SK-N-DZ (cell line): ENCODE measurements at regions not wholly inside any gene's neighbourhood (a gene's known extent, or its start where the extent isn't known, plus 50 kb on each side); places are given as distances from the start of the nearest gene placed in this dataset.
"Not testable (repeated sequence)": the region's sequence is repeated elsewhere in the genome, so short reads cannot be mapped to it uniquely, and the experiment has no call there.

Source experiments
- DNase-seq: peaks from one replicate; pipeline ENCODE4 v3.0.0-alpha.2; 2015; ENCODE audit warnings: low spot score

- no peak for DNase-seq
Observed at GRCh38 chr16:52799149-52799548, 252.2 kb upstream of the TOX3 start.

GRCh38 chr16:52787709-52788108 lies 240.8 kb upstream of the TOX3 start:
- DNase-seq, result no peak

DNA sequence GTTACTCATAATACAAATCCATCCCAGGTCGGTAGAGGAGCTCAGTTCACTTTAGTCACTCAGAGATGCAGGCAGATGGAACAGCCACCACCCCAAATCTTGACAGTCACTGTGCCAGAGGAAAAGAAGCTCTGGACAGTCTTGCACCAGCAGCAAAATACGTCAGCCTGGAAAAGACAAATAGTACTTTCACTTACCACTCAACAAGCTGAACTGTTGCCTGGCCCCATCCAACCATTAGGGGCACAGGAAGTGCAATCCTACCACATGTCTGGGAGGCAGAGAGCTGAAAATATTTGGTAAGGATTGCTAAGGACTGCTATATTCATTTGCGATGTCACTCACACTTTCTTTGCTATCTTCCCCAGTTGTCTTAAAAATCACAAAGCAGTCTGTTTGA lies 239.1 kb upstream of the TOX3 start:
- no peak for DNase-seq

DNA sequence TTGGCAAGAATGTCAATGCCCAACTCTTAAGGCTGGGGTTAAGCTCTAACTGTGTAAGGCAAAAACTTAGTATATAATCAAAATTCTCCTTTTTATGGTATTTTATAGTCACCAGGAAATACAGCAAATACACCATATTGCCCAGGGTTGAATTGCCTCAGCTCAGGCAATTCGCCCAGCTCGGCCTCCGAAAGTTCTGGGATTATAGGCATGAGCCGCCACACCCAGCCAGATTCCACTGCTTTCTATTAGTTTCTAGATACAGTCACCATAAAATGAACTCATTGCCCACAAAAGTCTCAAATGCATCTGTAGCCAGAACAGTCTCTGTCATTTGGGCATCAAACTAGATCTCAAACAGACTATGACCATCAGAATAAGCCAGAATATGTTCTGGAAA lies 238.7 kb upstream of the TOX3 start:
- no peak for DNase-seq

GRCh38 chr16:52783616-52784015 lies 236.7 kb upstream of the TOX3 start:
- no peak for DNase-seq

DNA sequence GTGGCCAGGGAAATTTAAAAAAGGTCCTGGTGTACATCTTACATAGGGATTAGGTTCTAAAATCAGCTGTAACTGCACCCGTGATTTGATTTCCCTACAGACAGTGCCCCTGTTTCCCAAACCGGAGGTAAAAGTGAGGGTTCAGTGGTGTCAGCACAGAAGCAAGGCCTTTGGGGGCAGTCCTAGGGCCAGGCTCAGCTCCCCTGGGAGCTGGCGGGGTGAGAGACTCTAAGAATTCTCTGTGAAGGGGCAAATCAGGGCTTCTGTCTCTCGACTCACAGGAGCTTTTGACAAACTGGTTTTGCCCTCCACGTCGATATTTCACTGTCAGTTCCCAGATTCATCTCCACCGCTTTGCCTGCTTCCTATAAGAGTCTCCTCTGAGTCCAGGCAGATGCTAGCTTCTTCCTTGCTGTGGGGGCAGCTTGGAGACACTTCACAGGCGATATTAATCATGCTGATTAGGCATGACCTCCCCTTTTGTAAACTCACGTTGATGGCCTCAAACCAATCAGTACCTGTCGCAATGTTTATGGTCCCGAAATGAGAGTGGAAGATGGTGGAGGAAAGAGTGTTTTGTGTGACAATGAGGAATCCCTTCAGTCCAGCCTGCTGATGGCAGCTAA lies 234.2 kb upstream of the TOX3 start:
- no peak for DNase-seq

DNA sequence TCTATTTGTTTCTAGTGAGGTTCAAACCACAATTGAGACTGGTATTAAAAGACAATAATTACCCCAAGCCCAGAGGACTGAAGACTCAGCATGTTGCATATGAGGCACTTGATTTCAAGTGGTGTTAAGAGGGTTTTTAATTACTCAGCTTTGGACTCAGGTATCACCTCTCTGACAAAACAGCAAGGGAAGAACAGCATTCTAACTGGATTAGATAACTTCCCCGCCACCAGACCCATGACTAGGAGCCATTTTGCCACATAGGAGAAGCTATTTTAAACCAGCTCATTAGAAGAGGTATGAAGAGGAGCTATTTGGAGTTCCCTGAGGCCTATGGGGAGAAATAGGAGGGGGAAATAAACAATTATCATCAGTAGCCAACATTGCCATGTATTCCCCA lies 226.1 kb upstream of the TOX3 start:
- DNase-seq, result no peak

DNA sequence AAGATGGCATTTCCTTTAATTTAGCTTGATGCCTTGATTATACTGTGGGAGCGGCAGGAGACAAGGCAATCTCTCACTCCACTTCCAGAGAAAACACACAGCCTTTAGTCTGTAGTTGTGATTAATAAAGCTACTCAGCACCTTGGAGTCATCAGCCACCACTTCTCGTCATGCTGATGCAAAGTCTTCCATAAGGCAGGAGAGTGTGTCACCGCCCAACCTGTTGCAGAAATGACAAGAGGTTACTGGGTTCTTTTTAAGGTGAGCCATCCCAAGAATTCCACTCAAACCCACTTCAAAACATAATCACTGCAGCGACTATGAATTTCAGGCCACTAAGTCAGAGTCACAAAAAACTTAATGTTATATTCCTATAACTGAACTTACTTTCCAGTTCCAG lies 223.9 kb upstream of the TOX3 start:
- no peak for DNase-seq

DNA sequence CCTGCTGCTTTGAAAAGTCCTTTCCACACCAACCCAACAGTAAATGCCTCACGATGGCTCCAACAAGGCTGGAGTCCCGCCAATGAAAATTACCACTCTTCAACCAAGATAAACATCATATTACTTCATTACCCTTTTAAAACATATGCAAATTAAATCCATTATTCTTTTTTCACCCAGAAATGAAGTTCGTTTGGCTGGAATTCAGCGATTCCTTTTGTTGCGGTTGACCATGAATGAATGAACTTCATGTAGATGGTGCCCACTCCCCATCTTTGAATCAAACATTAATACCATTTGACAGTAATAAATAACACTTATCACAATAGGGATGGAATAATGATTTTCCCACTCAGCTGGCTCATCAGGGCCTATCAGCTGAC lies 211.5 kb upstream of the TOX3 start:
- no peak for DNase-seq

DNA sequence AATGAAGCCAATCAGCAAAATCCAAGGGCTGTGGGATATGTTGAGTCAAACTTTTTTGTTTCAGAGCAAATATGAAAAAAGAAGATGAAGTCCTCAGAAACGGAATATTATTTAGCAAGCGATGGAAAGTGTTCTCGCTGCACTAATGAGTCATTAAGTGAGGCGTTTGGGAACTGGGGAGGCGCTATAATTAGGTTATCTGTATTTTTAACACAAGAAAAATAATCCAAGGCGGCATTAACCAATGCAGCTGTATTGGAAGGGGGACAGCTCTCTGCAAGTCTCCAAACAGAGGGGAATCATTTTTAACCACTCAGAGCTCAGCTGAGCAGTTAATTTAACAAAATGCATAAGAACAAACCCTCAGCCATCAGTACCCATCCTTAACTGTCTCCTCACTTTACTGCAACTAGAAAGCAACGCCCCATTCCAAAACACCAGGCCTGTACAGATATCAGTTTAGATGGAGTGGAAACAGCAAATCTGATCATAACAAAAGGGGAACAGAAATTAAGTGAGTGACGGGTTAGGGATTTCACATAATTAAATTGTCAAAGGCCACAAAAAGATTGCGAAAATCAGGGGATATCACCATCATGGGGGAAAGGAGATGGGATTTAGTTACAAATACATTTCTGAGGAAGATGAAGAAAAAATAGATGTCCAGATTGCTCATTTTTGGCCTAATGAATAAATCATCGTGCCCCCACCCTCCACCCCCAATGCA lies 211.0 kb upstream of the TOX3 start:
- DNase-seq, result no peak

DNA sequence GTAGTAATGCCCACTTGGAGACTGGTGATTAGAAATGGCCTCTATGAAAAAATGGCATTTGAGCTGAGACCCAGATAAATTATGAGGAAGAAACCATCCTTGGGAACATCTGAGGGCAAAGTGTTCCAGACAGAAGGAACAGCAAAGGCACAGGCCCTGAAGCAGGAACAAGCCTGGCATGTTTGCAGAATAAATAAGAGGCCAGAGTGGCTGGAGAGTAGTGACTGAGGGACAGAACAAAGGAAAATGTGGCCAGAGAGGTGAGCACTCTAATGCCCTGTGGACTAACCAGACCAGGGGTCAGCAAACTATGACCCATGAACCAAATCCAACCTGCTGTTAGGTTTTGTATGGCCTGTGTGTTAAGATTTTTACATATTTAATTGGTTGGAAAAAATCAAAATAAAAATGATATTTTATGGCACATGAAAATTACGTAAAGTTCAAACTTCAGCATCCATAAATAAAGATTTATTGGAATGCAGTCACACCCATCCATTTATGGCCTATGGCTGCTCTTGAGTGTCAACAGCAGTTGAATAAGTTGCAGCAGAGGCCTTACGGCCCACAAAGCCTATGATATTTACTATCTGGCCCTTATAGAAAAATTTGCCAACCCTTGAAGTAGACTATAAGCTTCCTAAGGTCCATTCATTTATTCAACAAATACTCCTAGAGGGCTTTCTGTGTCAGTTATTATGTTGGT lies 210.0 kb upstream of the TOX3 start:
- no peak for DNase-seq

DNA sequence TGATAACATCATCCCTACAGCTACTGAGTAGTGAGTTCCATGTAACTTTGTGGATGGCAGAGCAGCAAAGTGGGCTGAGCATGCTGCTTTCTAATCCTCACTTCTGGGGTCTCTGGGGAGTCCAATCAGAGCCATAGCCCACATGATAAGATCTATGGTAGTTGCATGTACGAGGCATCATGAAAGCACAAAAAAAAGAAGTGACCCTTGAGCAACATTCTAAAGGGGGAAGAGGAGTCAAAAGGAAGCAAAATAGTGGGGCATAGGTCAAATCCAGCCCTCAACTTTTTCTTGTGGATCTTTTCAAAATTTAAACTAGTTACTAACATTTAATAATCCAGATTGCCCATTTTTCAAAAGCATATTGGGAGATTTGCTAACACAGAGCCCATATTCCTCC lies 208.5 kb upstream of the TOX3 start:
- no peak for DNase-seq

DNA sequence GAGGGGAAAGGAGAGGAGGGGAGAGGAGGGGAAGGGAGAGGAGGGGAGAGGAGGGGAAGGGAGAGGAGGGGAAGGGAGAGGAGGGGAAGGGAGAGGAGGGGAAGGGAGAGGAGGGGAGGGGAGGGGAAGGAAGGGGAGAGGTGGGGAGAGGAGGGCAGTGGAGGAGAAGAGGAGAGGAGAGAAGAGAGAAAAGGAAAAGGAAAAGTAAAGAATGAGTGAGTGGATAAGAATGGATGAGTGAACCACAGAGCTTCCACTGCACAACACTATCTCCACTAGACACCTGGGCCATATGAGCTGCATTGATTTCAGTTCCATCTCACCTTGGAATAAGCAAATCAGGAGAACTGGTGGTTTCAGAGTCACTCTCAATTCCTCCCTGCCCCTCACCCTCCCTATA lies 204.1 kb upstream of the TOX3 start:
- no peak for DNase-seq

DNA sequence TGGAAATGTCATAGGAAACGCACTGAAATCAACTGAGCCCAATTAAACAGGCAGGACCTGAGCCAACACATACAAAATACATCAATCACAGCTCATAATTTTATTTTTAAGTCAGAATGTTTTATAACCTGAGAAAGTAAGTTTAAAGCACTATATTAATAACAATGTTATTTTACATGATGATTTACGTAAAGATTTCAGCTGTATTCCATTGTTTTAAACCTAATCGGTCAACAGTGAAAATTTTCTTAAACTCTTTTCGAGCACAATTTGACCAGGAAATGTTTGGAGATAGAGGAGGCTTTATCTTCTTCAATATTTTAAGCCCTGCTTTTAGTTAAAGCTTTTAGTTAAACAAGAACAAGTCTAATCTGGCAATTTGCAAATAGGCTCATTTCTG lies 201.8 kb upstream of the TOX3 start:
- no peak for DNase-seq

DNA sequence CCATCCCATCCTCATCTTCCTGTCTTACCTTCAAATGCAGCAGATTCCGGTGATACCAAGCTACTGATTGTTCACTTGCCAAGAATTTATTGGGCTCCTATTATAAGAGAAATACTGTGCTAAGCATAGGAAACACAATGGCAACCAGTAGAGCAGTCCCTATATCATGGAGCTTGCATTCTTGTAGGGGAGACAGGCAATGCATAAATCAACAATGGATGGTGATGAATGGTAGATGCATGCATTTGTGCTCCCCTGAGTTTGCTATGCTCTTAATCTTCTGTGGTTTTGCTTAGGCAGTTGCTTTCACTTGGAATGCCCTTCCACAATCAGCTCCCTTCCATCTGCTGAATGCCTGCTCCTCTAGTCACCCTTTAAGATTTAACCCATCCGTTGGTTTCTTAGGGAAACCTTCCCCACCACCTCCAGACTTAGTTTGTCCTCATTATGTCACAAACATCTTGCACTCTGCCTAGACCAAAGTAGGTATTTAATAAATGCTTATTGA lies 200.2 kb upstream of the TOX3 start:
- DNase-seq, result no peak

DNA sequence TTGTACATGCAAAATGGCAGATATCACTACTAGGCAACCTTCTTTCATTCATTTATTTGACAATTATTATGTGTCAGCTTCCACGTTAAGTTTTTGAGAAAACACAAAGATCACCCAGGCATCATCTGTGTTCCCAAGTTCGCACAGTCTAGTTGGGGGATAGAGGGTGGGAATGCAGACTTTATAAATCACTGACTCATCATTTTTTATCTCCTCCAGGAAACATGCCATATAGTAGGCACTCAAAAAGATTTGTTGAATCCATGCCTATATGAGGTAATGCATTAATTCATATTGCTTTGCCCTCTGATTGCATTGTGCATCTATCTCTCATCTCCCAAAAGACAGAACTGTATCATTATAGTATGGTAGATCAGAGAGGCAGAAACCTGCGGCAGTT lies 196.8 kb upstream of the TOX3 start:
- DNase-seq, result no peak

- no peak for DNase-seq
Observed at GRCh38 chr16:52742608-52743170, 195.7 kb upstream of the TOX3 start.

DNA sequence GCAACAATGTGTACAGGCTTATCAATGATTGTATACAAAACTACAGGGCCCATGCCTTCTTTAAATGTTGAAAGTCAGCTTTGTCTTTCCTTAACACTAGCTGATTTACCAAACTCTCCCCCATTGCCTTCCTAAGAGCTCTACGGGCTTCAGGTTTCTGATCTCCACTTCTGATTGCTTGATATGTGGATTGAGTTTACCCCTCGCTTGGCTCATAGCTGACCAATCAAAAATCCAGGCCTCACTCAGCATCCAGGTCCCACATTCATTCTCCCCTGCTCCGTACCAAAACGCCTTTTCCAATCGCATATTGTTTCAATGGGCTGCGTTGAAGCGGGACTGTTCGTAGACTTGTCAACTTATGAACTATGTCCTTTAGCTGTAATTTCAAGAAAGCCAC lies 195.1 kb upstream of the TOX3 start:
- no peak for DNase-seq

GRCh38 chr16:52741351-52741750 lies 194.4 kb upstream of the TOX3 start:
- DNase-seq, result no peak

DNA sequence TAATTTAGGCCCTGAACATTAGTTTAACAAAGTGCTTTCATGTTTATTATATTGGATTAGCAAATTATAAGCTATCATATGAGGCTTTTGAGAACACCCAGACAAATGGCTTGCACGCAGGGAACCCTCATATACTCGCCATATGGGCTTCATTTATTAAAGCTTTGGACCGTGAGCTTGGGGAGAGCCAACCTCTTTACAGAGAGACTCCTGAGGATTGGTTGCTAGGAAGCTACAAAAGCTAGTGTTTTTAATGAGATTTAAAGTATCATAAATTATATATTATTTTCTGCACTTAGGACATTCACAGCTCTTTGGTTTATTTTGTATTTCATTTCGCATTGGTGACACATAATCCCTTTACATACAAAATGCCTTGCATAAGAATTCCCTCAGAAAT lies 193.8 kb upstream of the TOX3 start:
- DNase-seq, result peak; percentile 13

- DNase-seq, result no peak
Observed at GRCh38 chr16:52740333-52740732, 193.4 kb upstream of the TOX3 start.

DNA sequence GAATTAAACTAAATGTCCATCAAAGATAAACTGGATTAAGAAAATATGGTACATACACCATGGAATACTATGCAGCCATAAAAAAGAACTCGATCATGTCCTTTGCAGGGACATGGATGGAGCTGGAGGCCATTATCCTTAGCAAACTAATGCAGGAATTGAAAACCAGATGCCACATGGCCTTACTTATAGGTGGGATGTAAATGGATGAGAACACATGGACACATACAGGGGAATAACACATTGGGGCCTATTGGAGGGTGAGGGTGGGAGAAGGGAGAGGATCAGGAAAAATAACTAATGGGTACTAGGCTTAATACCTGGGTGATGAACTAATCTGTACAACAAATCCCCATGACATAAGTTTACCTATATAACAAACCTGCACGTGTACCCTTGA lies 192.0 kb upstream of the TOX3 start:
- DNase-seq, result not testable (repeated sequence)
